ENCODE measurements at regions not wholly inside any gene's neighbourhood (a gene's known extent, or its start where the extent isn't known, plus 50 kb on each side); places are given as distances from the start of the nearest gene placed in this dataset.

DNA sequence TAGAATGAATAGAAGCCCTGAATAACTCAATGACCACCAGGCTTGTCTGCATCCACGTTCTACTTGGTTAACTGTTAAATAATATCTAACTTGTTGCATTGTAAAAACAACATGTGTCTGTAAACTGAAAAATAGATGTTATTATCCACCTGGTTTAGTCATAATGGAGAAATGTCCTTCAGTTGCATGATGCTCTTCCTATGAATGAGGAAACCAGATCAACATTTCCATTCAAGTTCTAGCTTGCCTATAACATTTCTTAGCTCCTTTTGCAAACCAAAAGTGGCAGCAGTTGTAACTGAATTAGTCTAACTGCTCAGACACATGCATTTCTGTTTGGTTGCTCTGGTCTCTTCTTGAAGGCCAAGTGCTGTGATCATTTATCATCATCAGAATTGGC is 62.9 kb upstream of the BET1 start:
- no peak for TF ChIP-seq CTCF (IDR thresholded peaks at IDR 0.05)
- no peak for TF ChIP-seq POLR2AphosphoS5 (IDR thresholded peaks at IDR 0.05)
